Psoas muscle (tissue), 7 donors: ENCODE measurements at regions not wholly inside any gene's neighbourhood (a gene's known extent, or its start where the extent isn't known, plus 50 kb on each side); places are given as distances from the start of the nearest gene placed in this dataset.
A peak's percentile ranks its signal among the peaks of the same experiment; 100 is the strongest.

Source experiments
- ATAC-seq, 4 donors: fragments of 200-7000 bp; cut with Tn5 transposase; one replicate each; pipeline ENCODE4 v1.9.1; 2020; ENCODE audit warnings: moderate library complexity in 3 of 4, mild to moderate bottlenecking in 2 of 4
- DNase-seq, 2 donors: peaks; one replicate each; pipeline ENCODE4 v3.0.0-alpha.2; 2020
- H3K27ac ChIP-seq: fragments of 200-600 bp; one replicate; pipeline ENCODE4 v1.8.0; 2022
- H3K27me3 ChIP-seq, 3 donors: fragments of 200-600 bp in 1 of 3; one replicate each; pipeline versions ENCODE4 v1.6.1 to v1.8.0; 2013 to 2022; ENCODE audit warnings: low read length in 2 of 3, mild to moderate bottlenecking in 2 of 3, moderate library complexity in 1 of 3; ENCODE audit not compliant: insufficient read depth in 3 of 3
- H3K36me3 ChIP-seq, 2 donors: fragments of 200-600 bp in 1 of 2; one replicate each; pipeline versions ENCODE4 v1.6.1 to v1.8.0; 2013 to 2022; ENCODE audit warnings: low read depth in 1 of 2, mild to moderate bottlenecking in 1 of 2, moderate library complexity in 1 of 2; ENCODE audit not compliant: insufficient read depth in 1 of 2
- H3K4me1 ChIP-seq: fragments of 200-600 bp; one replicate; pipeline ENCODE4 v1.8.0; 2022
- H3K4me3 ChIP-seq: fragments of 200-600 bp; one replicate; pipeline ENCODE4 v1.8.0; 2022; ENCODE audit warnings: mild to moderate bottlenecking
- H3K9me3 ChIP-seq: fragments of 200-600 bp; one replicate; pipeline ENCODE4 v1.8.0; 2022
- CTCF ChIP-seq: fragments of 200-600 bp; IDR thresholded peaks from one replicate; pipeline ENCODE4 v1.8.0; 2022; ENCODE audit warnings: antibody characterized with exemption
- WGBS, 3 donors: extraction: QIAGEN DNeasy Blood & Tissue Kit; methylation state at CpG; one replicate each; pipeline versions ENCODE4 v1.1.6 to v1.1.7; 2013; 5-methylcytosine and 5-hydroxymethylcytosine counted together
- intact Hi-C, 2 donors: fragments of 100-400 bp; cut with DNase I; formaldehyde crosslinking; loops; one replicate each; pipeline versions ENCODE4 v1.11.0 to v1.14.2; 2022
- donor health status: healthy with polysubstance abuse.
- donor health status: DM: no; HTN: no; CAD: no; lungs with moderate emphysema.
- donor health status: Bipolar disorder and iron deficiency.
- donor health status: healthy.
- donor health status: DM: yes; HTN: yes; CAD: no.
- donor health status: DM: no; HTN: no; CAD: no.
- donor health status: DM: yes; HTN: yes; CAD: no.

GRCh38 chr2:89767572-89768435, 1076.3 kb downstream of the RPIA start:
- intact Hi-C loops, result no loop called here

GRCh38 chr2:89775885-89776284, 1084.4 kb downstream of the RPIA start:
- Histone ChIP-seq H3K36me3 (no peaks in the 10 kb centered on the region), H3K4me1 (no peaks in the 10 kb centered on the region), H3K27me3 (no peaks in the 10 kb centered on the region), H3K9me3 (peaks cover 82% of the 10 kb centered on the region), H3K27ac (no peak overlapping the region), H3K4me3 (no peak overlapping the region)
- TF ChIP-seq CTCF, result no peak
- no peak for ATAC-seq
- DNase-seq, result no peak
- WGBS, 3 donors, result 82 to 84% (median 83%) methylated on average over 15 of the region's 15 CpGs
- intact Hi-C loops, result no loop called here

More at GRCh38 chr2:89767572-89768435, 1076.3 kb downstream of the RPIA start:
- 6 to 13% (median 9%) methylated on average over 60 of the region's 60 CpGs for WGBS, 3 donors
- peak in 1 of 2 donors; percentile 47 for DNase-seq
- no peak for TF ChIP-seq CTCF
- no peaks in the 10 kb centered on the region for H3K4me1 ChIP-seq
- H3K4me3 ChIP-seq, result no peak overlapping the region
- ATAC-seq, result no peak
- H3K36me3 ChIP-seq, result no peaks in the 10 kb centered on the region
- H3K9me3 ChIP-seq, result peaks cover 1% of the 10 kb centered on the region
- no peak overlapping the region for H3K27ac ChIP-seq
- peaks cover 0 to 46% (median 15%) of the 10 kb centered on the region in 3 donors for H3K27me3 ChIP-seq

GRCh38 chr2:89780318-89780717, 1088.8 kb downstream of the RPIA start:
- Histone ChIP-seq H3K4me1 (no peaks in the 10 kb centered on the region), H3K36me3 (no peaks in the 10 kb centered on the region), H3K27me3 (no peaks in the 10 kb centered on the region), H3K9me3 (peaks cover 95% of the 10 kb centered on the region), H3K4me3 (no peak overlapping the region), H3K27ac (no peak overlapping the region)
- ATAC-seq (no peak), DNase-seq (no peak)
- WGBS, 3 donors, result 75 to 80% (median 75%) methylated on average over 15 of the region's 15 CpGs
- no peak for TF ChIP-seq CTCF
- intact Hi-C loops, result no loop called here

GRCh38 chr2:89781962-89782361, 1090.5 kb downstream of the RPIA start:
- intact Hi-C loops, result no loop called here
- WGBS, 3 donors, result 51 to 57% (median 52%) methylated on average over 5 of the region's 5 CpGs
- TF ChIP-seq CTCF, result no peak

More at GRCh38 chr2:89781962-89782361, 1090.5 kb downstream of the RPIA start:
- H3K4me1 ChIP-seq, result no peaks in the 10 kb centered on the region
- no peaks in the 10 kb centered on the region for H3K36me3 ChIP-seq
- ATAC-seq, result no peak
- peaks cover 88% of the 10 kb centered on the region for H3K9me3 ChIP-seq
- H3K4me3 ChIP-seq, result no peak overlapping the region
- H3K27ac ChIP-seq, result no peak overlapping the region
- DNase-seq, result no peak
- H3K27me3 ChIP-seq, result no peaks in the 10 kb centered on the region
